Prostate gland (tissue), 2 donors: ENCODE measurements at regions not wholly inside any gene's neighbourhood (a gene's known extent, or its start where the extent isn't known, plus 50 kb on each side); places are given as distances from the start of the nearest gene placed in this dataset.

Experiments used
- DNase-seq: peaks from one replicate; pipeline ENCODE4 v3.0.0-alpha.2; 2019; ENCODE audit warnings: low spot score
- H3K27ac ChIP-seq, 2 donors: fragments of 200-600 bp; sonication (generic); 2 replicates each; pipeline ENCODE4 v1.5.1; 2017 to 2019
- H3K27me3 ChIP-seq: fragments of 200-600 bp; sonication (generic); replicated peaks from 2 replicates; pipeline ENCODE4 v1.5.1; 2019; ENCODE audit not compliant: insufficient read depth
- H3K36me3 ChIP-seq, 2 donors: fragments of 200-600 bp; sonication (generic); 1 replicate in 1 of 2; 2 replicates in 1 of 2; pipeline versions ENCODE4 v1.5.1 to v1.8.1; 2017 to 2019
- H3K4me1 ChIP-seq: fragments of 200-600 bp; sonication (generic); replicated peaks from 2 replicates; pipeline ENCODE4 v1.5.1; 2019
- H3K4me3 ChIP-seq, 2 donors: fragments of 200-600 bp; sonication (generic); 2 replicates each; pipeline ENCODE4 v1.5.1; 2017 to 2019
- H3K9me3 ChIP-seq: fragments of 200-600 bp; sonication (generic); 2 replicates; pipeline ENCODE4 v1.5.1; 2017
- POLR2A ChIP-seq: fragments of 450-650 bp; IDR thresholded peaks from one replicate; pipeline ENCODE4 v1.6.1; 2016; ENCODE audit warnings: antibody characterized with exemption, mild to moderate bottlenecking
- POLR2AphosphoS5 ChIP-seq: sonication (generic); formaldehyde crosslinking; IDR thresholded peaks from one replicate; pipeline ENCODE4 v1.6.1; 2017; ENCODE audit warnings: antibody characterized with exemption
- WGBS: methylation state at CpG from one replicate; pipeline ENCODE4 v1.1.5; 2018; 5-methylcytosine and 5-hydroxymethylcytosine counted together
- intact Hi-C: fragments of 100-400 bp; cut with DNase I; formaldehyde crosslinking; loops from one replicate; pipeline ENCODE4 v1.14.2; 2022
- TF ChIP-seq, protein P1 (sequence below), 4 experiments: fragments of 200-600 bp in 2 of 4; fragments of 450-650 bp in 2 of 4; sonication (generic) in 2 of 4; IDR thresholded peaks; 1 replicate in 3 of 4; 2 replicates in 1 of 4; pipeline ENCODE4 v1.5.1; 2016 to 2019; ENCODE audit warnings: antibody characterized with exemption in 4 of 4, mild to moderate bottlenecking in 2 of 4, moderate library complexity in 2 of 4

DNA sequence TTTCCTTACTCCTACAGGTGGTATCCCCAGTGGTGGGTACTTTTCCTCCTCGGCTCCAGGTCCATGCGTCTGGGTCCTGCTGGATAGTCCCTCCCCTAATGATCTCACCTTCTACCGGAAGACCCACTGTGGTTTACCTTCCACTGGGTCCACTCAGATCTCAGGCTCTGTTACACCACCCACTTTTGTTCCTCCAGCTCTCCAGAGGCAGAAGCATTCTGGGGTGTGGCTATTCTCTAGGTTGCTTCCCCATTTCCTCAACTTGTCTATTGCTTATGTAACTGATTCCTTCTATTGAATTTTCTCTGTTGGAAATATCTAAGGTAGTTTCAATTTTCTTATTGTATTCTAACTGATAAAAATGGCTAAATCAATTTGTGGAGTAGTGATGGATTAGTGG, 87.6 kb upstream of the GALNT5 start:
- no peaks in the 10 kb centered on the region for H3K9me3 ChIP-seq
- no peak overlapping the region for H3K27ac ChIP-seq
- no peak for DNase-seq
- H3K4me3 ChIP-seq, result no peak overlapping the region
- no peaks in the 10 kb centered on the region for H3K27me3 ChIP-seq
- TF ChIP-seq, protein P1, sequence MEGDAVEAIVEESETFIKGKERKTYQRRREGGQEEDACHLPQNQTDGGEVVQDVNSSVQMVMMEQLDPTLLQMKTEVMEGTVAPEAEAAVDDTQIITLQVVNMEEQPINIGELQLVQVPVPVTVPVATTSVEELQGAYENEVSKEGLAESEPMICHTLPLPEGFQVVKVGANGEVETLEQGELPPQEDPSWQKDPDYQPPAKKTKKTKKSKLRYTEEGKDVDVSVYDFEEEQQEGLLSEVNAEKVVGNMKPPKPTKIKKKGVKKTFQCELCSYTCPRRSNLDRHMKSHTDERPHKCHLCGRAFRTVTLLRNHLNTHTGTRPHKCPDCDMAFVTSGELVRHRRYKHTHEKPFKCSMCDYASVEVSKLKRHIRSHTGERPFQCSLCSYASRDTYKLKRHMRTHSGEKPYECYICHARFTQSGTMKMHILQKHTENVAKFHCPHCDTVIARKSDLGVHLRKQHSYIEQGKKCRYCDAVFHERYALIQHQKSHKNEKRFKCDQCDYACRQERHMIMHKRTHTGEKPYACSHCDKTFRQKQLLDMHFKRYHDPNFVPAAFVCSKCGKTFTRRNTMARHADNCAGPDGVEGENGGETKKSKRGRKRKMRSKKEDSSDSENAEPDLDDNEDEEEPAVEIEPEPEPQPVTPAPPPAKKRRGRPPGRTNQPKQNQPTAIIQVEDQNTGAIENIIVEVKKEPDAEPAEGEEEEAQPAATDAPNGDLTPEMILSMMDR (IDR thresholded peaks at IDR 0.05), result no peak
- no peak for TF ChIP-seq POLR2AphosphoS5
- no peak for TF ChIP-seq POLR2A
- H3K4me1 ChIP-seq, result no peaks in the 10 kb centered on the region
- intact Hi-C loops, result no loop called here
- H3K36me3 ChIP-seq, result no peaks in the 10 kb centered on the region
- whole genome bisulfite sequencing, result 89% methylated on average over 3 of the region's 3 CpGs

DNA sequence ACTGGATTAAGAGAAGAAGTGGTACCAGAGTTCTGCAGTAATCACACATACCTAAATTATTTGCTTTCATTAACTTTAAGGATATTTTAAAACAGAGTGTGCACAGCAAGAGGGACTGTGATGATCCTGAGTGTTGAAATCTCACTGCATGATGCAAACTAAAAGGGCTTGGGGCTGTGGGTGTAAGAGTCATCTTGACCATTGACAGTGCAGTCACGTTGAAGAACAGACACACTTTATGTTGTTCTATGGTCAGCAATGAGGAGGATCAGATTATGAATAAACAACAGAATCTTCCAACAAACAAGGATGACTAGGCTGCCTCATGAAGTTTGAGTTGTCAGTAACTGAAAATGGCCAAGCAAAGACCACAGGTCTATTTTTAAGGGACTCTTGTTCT, 87.2 kb upstream of the GALNT5 start:
- Histone ChIP-seq H3K27me3 (no peaks in the 10 kb centered on the region), H3K4me1 (no peaks in the 10 kb centered on the region), H3K36me3 (no peaks in the 10 kb centered on the region), H3K9me3 (no peaks in the 10 kb centered on the region), H3K4me3 (no peak overlapping the region), H3K27ac (no peak overlapping the region)
- TF ChIP-seq POLR2AphosphoS5, result no peak
- no peak for DNase-seq
- WGBS, result 83% methylated on average over 1 of the region's 1 CpG
- intact Hi-C loops, result no loop called here

DNA sequence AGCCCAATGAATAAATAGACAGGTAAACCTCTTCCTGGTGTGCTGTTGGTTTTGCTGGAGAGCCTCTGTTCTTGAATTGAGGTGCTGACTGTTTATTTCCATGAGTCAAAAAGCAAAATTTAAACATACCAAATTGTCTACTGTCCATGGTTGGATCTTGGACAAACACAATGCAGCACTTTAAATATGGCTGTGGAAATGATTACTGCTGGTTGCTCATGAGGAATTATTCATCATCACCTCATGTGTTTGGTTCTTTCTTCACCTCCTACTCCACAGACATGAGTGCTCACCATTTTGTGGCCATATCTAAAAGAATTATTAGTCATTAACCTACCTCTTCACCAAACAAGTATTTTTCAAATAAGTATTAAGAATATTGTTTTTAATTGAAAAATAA, 85.3 kb upstream of the GALNT5 start:
- intact Hi-C loops, result no loop called here
- Histone ChIP-seq H3K4me3 (no peak overlapping the region), H3K27me3 (no peaks in the 10 kb centered on the region), H3K36me3 (no peaks in the 10 kb centered on the region), H3K27ac (no peak overlapping the region), H3K4me1 (no peaks in the 10 kb centered on the region), H3K9me3 (no peaks in the 10 kb centered on the region)
- DNase-seq, result no peak
- TF ChIP-seq, protein P1 (IDR thresholded peaks at IDR 0.05), result no peak
- TF ChIP-seq POLR2AphosphoS5, result no peak
- no peak for TF ChIP-seq POLR2A

DNA sequence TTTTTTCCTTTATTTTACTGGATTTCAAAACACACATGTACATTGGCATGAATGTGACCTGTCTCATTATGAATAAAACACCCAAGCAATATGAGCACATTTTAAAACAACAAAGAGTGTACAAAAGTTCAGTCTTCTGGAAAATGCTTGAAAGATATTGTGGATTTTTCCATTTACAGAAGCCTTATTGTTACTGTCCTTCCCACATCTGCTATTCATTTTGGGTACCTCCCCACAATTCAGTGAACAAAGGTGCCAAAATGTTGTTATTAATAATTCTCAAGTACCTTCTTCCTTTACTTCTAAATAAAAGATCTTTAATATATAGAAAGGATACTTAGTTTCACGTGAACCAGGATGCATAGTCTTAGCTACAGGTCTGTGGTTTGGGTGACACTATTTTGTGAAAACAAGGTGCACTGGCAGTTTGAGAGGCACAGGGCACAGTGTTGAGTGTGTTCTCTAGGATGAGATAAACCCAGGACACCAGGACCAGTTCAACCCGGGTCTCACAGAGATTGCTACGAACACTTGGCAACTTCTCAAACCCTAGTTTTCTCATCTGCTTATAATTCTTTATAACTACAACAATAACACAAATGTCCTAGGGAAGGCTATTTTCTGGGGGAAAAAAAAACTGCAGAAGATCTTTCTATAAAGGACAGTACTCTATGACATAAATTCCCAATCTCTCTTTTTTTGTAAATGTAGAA, 84.5 kb upstream of the GALNT5 start:
- Histone ChIP-seq H3K4me1 (no peaks in the 10 kb centered on the region), H3K9me3 (no peaks in the 10 kb centered on the region), H3K27ac (no peak overlapping the region), H3K4me3 (no peak overlapping the region), H3K27me3 (no peaks in the 10 kb centered on the region), H3K36me3 (no peaks in the 10 kb centered on the region)
- intact Hi-C loops, result no loop called here
- WGBS, result 60% methylated on average over 3 of the region's 3 CpGs
- no peak for TF ChIP-seq POLR2A
- TF ChIP-seq, protein P1 (IDR thresholded peaks at IDR 0.05), result no peak
- DNase-seq, result no peak

DNA sequence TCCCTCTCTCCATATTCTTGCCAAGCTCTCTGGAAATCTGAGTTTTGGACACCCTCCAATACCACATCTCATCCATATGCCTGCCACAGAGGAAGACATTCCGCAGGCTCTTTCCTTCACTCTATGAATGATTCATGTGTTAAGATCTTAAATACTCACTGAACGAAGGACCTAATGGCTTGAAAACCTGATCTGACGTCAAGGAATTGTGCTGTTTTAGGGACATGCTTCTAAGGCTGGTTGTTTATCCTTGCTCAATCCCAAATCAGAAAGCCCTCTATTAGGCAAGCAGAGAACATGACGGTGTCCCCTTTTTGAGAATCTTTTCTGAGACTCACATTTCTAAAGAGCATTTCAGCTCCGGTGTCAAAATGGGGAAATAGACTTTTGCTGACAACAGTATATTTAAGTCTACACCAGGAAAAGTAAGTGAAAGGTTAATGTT, 83.7 kb upstream of the GALNT5 start:
- Histone ChIP-seq H3K4me3 (no peak overlapping the region), H3K27me3 (no peaks in the 10 kb centered on the region), H3K4me1 (no peaks in the 10 kb centered on the region), H3K36me3 (no peaks in the 10 kb centered on the region), H3K27ac (no peak overlapping the region), H3K9me3 (no peaks in the 10 kb centered on the region)
- TF ChIP-seq POLR2AphosphoS5, result peak; percentile 49
- TF ChIP-seq, protein P1 (IDR thresholded peaks at IDR 0.05), result no peak
- no peak for TF ChIP-seq POLR2A
- DNase-seq, result peak; percentile 17
- intact Hi-C loops, result no loop called here
- 39% methylated on average over 5 of the region's 5 CpGs for WGBS
